ENCODE measurements at regions not wholly inside any gene's neighbourhood (a gene's known extent, or its start where the extent isn't known, plus 50 kb on each side); places are given as distances from the start of the nearest gene placed in this dataset.
A peak's percentile ranks its signal among the peaks of the same experiment; 100 is the strongest.

DNA sequence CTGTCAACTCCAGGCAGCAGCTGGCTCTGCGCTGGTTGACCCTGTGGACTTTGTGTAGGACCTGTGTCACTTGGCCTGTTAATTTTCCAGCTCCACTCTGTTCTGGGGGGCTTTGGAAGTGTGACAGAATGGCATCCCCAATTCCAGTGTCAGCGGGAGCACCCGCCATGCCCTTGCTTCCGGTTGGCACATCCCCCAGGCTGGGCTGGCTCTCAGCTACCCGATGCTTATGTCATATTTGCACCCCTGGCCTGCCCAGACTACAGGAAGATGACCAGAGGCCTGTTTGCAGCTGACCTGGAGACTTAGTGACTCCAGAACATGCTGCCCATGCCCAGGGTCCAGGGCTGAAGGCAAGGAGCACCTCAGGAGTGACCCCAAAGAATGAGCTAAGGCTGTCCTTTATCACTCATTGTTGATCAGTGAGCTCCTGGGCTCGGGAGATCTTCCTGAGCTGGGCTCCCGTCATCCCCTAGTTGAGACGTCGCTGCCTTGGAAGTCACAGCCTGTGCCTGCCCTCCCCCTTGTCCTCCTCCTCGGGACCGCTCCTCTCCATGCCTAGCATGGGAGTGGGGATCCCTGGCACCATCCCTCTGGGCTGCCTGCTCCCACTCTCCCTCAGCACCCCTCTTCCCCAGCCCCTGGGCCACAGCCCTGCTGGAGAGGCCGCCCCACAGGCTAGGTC is 163.4 kb upstream of the RTL1 start:
- no peak for DNase-seq (ENCODE audit: low spot score)

DNA sequence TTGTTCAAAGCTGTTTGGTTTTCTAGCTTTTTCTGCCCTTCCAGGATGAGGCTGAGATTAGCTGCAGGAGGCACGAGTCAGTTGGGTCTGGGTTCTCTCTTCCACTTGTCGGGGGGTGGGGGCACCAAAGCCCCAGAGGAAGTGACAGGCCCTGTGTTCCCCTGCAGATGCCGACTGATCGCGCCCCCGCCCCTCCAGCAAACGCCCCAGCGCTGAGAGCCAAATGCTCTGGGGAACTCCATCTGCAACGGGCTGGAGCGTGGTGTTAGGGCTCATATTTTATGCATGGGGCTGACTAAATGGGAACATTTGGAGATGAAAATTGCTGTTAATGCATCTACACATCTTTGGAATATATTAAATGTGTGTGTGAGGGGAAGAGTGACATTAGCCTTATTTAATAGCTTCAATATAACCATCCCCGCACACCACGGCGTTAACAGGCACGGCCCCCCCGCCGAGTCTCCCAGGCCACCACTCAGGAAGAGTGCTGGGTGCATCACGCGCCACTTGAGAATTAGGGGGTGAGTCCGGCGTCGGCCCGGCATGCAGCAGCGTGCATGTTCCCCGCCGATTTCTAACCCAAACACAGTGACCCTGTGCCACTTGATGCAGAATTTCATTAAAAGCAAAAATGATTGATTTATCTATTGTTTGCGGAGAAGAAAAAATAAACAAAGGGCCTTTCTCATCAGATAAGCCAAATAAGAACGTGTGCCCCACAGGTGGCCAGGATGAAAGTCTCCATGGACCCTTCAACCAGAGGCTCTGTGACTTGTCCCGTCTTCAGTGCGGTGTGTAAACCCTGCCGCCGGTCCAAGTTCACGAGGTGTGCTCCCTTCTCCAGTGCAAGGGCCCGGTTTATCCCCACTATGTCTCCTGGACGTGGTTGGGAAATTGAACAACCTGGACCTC is 165.0 kb upstream of the RTL1 start:
- no peak for DNase-seq (ENCODE audit: low spot score)

DNA sequence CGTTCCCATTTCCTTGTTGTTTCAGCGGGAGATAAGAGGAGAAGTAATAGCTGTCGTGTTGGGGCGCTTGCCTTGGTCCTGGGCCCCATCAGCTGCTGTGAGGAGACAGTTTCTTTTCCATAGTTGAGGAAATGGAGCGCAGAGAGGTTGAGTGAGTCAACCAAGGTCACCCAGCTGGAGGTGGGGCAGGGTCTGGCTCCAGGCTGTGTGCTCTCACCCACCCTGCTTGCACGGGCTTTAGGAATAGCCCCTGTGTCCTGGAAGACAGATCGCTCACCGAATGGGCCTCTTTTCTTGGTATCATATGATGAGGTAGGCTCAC is 165.7 kb upstream of the RTL1 start:
- DNase-seq (ENCODE audit: low spot score): no peak

DNA sequence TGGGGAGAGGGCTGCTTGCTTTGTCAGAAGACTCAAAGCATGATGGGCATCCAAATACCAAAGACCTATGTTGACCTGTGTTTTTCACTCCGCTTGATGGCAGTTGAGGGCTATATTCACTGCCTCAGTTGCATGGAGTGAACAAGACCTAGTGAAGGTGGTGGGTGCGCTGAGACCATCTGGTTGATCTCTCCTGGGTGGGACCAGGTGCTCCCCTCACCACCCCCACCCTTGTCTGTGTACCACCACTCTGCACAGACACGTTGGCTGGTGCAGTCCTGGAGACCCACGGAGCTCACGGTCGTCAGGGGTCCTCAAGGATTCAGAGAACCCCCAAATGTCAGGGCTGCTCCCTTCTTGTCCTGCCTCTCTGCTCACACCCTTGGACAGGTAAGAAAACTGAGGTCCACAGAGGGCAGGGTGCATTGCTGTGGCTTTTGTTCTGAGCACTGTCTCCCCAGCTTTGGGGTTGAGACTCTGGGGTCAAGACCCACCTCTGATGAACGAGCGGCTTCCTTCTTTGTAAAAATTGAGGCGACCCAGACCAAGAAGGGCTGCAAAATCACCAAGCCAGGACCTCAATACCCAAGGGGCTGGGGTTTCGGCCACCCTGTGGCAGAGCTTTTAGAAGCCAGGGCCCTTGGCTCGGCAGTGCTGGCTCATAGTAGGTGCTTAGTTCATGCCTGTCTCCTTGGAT is 166.3 kb upstream of the RTL1 start:
- DNase-seq (ENCODE audit: low spot score): no peak

DNA sequence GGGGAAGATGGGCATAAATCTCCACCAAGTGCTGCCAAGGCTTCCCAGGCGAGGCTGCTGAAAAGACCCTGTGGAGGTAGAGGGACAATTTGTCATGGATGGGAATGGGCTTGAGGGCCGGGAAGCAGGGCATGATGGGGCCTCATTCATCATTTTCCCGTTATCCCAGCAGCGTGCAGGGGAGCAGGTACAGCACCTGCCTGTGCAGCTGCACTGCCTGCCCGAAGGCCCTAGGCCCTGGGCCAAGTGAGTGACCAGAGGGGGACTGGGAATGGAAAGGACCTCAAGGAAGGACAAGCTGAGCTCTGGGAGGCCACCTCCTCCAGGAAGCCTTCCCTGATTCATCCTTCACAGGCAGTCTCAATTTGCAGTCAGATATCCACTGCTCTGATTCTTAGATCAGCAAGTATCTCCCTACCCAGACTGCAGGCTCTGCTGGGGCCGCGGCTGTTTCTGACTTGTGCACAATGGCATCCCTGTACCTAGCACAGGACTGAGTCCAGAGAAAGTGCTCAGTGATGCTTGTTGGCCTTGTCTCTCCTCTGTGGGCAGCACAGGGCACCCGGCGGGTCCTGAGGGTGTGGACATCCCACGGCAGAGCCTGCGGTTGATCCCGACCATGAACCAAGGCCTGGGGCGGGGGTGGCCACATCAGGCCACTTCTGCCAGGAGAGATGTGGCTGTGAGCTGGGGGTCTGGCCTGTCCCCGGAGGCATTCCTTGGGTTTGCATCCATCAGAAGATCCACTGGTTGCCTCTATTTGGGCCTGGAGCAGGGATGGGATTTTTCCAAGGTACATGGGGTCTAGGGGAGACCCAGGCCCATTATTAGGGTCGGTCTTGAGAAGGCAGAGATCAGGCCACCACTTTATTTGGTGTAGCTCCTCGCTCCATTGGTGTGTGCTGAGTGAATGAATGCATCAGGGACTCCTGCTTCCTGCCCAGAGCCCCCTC is 167.3 kb upstream of the RTL1 start:
- no peak for DNase-seq (ENCODE audit: low spot score)

DNA sequence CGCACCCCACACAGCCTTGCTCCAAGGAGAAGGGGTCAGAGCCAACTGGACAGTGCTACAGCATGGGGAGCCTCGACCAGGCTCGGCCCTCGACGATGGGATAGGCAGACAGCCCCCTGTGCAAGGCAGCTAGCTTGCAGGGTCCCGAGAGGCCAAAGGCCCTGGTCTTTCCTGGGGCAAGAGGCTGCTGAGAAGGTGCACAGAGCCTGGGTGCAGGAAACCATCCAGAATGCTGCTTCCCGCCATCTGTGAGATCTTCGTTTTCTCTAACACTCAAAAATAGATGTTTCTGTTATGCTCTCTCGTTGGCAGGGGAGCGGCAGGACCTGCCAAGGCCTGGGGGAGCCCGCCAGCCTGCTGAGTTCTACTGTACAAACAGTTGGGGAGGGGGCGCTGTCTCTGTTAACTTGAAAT is 168.0 kb upstream of the RTL1 start:
- DNase-seq (ENCODE audit: low spot score): no peak

DNA sequence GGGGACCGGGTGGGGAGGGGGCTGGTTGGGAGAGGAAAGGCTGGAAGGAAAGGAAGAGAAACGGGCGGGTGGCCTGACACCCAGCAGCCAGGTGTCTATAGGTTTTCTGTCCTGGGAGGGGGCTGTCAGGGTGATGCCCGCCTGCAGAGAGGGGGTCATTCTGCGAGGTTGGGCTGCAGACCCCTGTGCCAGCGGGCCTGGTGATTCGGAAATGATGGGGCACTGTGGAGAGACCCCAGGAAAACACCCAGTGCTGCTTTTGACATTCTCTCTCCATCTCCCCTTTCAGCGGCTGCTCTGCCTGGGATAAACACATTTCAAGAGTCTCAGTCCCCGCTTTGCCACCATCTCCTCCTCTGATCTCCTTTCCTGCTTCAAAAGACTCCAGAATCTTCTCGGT is 168.5 kb upstream of the RTL1 start:
- DNase-seq (ENCODE audit: low spot score): no peak

DNA sequence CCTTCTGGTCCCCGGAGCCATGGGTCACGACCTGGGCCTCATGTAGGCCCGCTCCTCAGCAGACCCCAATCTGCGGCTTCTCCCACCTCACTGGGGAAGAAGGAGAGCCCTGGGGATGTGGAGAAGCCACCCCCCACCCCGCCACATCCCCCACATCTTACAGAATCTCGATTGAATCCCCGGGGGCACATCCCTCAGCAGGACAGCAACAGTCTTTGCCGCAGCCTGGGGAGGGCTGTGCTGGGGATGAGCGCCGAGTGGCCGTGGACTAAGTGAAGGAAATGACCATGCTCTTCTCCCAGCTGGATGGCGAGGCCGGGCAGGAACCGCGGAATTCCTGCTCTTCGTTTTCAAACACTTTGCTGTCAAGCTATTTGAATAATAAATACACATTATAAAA is 169.0 kb upstream of the RTL1 start:
- DNase-seq (ENCODE audit: low spot score): no peak

DNA sequence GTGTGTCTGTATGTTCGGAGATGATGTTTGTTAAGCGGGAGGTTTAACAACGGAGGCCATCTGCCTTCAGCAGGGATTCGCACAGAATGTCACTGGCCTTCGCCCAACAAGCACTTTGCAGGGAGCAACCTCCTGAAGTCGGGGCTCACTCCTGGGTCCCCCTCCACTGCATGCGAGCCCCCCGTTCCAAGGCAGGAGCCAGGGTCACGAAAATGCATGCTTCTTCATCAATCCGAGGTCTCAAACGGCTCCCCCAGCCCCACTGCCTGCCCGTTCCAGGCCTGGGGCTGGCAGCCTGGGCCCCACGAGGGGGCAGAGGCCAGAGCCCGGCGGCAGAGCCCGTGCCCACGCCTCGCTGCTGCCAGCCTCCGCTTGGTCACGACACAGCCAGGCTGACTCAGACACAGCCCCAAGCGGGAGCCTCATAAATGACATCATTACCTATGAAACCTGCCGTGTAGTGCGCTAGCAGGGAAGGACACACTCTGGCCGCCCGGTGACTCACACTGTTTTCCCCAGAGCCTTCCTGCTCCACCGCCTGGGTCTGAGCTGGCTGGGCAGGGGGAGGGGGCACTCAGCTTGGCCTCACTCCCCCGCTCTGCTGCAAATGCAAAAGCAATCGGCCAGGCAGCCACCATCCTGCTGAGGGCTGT is 169.5 kb upstream of the RTL1 start:
- DNase-seq (ENCODE audit: low spot score): peak; percentile 82

DNA sequence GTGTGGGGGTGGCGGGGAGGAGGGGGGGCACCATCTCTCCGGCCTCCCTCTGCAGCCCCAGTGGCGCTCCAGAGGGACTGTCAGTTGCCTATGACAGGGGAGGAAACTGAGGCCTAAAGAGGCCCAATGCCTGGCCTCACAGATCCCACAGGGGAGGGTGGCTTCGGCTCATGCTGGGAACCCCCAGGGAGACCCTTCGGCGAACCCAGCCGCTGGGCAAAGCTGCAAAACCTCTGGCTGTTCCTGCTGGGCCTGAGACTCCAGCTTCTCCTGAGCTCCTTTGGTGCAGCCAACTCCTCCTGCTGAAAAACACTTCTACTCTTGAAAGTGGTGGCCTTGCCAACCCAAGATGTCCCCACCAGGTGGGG is 170.1 kb upstream of the RTL1 start:
- DNase-seq (ENCODE audit: low spot score): no peak

DNA sequence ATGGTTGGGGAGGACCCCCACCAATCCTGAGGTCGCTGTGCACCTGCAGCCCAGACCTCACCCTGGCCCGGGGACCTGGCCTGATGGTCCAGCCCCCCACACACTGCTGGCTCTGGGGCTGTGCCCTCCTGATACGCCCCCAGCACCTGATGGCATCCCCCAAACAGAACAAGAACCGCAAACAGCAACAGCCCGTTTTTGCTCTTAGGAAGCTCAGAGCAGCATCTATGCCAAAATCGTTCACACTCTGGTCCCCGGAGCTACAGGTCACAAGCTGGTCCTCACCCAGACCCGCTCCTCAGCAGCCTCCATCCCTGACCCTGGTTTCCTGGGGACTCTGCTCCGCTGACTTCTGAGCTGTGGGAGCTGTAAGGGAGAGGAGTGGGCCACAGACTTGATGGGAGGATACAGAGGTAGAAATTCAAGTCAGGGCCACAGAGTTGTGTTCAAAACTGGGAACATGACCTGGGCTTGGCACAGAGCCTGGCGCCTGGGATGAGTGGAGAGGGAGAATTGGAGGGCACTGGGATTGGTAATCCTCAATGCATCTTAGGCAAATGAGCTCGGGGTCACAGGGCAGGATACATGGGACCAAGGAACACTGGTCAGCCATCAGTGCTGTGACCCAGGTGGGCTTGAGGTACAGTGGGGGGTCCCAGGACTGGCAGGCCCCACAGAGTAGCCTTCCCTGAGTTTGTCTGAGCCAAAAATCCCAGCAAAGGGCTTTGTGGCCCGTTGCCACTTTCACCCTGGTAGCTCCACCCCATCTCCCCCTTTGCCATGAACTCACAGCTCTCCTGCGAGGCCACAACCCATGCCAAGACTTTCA is 170.9 kb upstream of the RTL1 start:
- DNase-seq (ENCODE audit: low spot score): no peak

DNA sequence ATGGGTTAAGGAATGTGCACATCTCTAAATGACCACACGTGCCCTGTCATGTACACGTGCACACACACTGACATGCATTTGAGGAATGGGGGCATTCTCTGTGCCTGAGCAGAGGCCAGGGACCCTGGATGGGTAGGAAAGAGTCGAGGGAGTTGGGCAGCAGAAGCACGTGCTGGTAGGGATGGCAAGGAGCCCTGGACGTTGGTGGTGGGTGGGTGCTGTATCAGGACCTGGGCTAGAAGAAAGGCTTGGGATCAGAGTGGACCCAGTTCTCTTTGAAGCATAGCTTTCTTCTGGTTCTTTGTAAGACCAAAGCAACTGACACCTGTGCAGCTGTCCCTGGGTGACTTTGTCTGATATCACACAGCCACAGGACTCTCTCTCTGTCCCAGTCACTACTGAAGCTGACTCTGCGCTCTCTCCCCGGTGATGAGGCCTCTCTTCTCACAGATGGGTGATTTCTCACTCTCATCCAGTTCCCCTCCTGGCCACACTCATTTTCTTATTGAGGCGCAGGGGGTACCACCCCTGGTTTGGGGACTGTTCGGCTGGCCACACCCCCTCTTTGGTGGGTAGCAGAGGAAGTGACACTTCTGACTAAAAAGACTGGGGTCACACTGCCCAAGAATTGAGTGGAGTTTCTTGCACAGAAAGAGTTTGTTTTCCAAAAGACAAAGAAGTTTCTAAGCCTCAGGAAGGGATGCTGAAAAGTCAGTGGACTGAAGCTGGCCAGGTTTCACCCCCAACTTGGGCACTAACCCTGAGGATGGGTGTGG is 171.7 kb upstream of the RTL1 start:
- DNase-seq (ENCODE audit: low spot score): no peak

DNA sequence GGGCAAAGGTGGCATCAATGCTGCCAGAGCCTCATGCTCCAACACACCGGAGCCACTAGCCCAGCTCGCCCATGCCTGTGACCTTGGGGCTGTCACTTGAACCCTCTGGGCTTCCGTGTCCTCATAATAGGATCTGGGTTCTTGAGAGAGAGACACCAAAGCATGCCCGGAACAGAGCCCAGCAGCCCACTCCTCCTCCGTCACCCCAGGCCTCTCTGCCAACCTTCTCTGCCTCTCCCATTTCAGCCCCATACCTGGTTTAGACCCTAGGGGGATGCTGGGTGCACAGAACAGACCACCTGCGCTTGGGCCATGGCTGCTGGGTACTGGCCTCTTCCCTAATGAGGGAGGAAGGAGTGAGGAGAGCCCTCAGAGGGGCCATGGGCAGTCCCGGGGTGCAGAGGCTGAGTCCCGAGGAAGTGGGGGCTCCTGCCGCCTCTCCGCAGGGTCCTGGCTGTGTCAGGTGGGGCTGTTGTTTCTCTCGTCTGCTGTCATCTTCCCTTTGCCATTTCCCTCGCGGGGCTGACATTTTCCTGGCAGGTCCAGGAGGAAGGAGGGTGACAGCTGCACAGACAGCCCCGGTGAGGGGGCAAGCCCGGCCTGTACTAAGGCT is 172.4 kb upstream of the RTL1 start:
- DNase-seq (ENCODE audit: low spot score): no peak

DNA sequence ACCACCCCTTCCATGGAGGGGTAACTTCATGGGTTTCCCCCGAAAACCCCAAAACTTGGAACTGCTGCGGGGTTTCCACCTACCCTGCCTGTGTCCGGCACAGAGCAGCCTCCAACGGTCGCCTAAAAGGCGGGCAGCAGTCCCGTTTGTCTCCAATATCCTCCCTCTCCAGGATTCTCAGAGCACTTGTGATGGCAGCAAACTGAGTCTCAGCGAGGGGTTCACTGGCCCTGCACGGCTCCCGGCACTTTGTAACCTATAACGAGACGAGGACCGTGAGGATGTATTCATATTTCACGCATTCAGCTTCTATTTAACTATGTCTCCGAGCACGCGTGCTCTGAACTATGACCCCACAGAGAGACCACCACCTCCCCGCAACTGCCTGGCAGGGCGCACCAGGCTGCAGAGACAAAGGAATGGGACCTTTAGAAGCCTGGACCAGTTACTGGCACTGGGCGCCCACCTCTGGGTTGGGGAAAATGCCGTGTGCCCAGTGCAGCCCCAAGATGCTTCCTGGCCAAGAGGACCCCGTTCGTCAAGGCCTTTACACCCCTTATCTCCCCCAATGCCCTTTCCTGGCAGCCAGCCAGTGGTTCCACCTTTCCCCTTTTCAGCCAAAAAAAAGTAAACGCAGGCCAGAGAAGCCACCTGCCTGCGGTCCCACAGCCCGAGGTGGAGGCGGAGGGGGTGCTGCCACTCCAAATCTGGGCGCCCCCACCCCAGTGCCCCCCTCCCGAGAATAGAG is 173.1 kb upstream of the RTL1 start:
- no peak for DNase-seq (ENCODE audit: low spot score)

DNA sequence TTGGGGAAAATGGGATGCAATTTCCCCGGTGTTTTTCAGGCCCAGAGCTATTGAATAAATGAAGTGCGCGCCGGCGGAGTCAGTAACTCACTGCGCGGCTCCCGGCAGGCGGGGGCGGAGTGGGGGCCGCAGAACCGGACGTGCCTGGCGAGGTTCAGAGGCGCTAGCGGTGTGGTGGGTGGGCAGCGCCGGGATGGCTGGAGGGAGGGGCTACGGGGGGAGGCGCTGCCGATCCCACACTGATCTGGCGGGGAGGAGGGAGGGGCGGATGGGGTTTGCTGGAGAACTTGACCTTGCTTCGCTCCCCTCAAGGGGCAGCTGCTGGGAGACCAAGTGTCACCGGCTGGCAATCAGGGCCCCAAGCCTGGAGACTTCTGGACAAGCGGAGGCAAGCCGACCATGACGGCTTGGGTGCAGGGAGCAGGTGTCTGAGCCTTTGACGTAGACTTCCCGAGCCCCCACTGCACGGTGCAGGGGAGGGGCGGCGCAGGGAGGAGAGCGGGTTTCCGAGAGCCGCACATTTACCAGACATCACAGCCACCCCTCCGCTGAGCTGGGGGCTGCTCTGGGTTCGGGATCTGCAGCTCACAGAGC is 174.1 kb upstream of the RTL1 start:
- DNase-seq (ENCODE audit: low spot score): peak; percentile 84

DNA sequence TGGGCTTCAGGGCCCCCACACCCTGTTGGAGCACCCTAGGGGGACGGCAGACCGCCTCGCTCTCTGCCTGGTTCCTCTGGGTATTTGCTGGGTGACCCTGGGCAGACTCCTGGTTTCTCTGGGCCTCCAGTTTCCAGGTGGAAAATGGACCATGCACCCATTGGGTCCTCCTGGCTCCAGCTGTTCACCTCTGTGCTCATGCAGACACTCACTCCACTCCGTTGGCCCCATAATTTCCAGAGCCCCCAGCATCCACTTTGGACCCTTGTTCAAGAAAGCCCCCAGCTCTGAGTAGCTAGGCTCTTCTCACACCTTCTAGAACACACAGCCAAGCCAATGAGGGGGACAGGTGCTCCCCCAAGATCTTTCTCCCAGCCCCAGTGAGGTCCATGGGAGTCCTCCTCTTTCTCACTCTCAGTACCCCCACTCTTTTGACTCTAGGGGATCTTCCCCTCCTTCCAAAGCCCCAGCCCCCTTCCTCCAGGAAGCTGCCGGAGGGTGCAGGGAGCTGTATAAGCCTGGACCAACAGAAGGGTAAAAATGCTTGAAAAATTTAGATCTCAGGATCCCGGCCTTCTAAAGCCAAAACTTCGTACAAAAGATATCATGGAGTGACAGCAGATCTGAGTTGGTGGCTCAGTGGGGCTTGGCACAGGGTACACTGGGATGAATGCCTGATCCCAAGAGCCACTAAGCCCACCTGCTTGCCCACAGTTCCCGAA is 174.8 kb upstream of the RTL1 start:
- DNase-seq (ENCODE audit: low spot score): no peak

DNA sequence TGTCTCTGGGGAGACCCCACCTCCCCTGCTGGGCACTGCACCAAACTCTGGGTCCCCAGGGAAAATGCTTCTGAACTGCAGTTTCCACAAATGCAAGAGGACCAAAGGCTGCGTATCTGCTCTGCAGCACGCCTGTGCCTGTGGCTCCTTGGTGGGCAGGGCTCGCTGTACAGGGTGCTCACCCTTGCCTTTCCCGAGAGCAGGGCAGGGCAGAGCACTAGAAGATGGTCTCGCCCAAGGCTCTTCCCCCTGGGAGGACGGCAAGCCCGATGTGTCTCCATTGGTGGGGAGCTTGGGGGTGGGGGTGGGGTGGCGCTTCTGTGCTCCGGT is 175.3 kb upstream of the RTL1 start:
- DNase-seq (ENCODE audit: low spot score): no peak

All from iPS-NIHi11 (cell line).